Skeletal muscle satellite cell (primary cell): ENCODE measurements at regions not wholly inside any gene's neighbourhood (a gene's known extent, or its start where the extent isn't known, plus 50 kb on each side); places are given as distances from the start of the nearest gene placed in this dataset.

Experiments
- H3K27me3 ChIP-seq: 2 replicates; pipeline ENCODE4 v1.7.0; 2013; ENCODE audit warnings: low read length; ENCODE audit not compliant: control insufficient read depth, insufficient read depth
- H3K36me3 ChIP-seq: 2 replicates; pipeline ENCODE4 v1.7.0; 2013; ENCODE audit warnings: mild to moderate bottlenecking, control low read depth, low read length; ENCODE audit not compliant: insufficient read depth
- H3K4me1 ChIP-seq: 2 replicates; pipeline ENCODE4 v1.7.0; 2013; ENCODE audit warnings: low read length; ENCODE audit not compliant: control insufficient read depth, insufficient read depth
- H3K4me2 ChIP-seq: 2 replicates; pipeline ENCODE4 v1.7.0; 2013; ENCODE audit warnings: mild to moderate bottlenecking, low read length
- H3K4me3 ChIP-seq: 2 replicates; pipeline ENCODE4 v1.7.0; 2013; ENCODE audit warnings: low read length
- H3K9ac ChIP-seq: 2 replicates; pipeline ENCODE4 v1.7.0; 2013; ENCODE audit warnings: mild to moderate bottlenecking, low read depth, low read length, moderate library complexity
- H3K9me3 ChIP-seq: replicated peaks from 2 replicates; pipeline ENCODE4 v1.7.0; 2013; ENCODE audit warnings: mild to moderate bottlenecking, control low read depth, low read length

DNA sequence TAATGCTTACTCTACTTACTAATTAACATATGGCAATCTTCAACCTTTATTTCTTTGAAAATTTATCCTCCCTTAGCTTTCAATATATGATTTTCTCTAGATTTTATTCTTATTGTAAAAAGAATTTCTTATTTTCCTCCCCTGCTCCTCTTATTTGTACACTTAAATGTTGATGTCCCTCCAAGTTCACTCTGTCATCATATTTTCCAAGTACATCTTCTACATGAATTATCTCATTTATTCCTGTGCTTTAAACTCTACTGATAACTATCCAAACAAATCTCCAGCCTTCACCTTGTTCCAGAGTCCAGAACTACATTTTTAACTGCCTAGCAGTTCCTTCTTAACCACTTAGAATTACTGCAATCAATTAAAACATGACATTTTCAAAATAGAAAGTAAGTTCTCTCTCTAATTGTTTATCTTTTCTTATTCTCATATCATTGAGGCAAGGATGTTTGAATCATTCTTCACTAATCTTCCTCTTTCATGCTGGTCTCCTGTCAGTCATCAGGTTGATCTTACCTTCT is 261.6 kb upstream of the FAR2 start:
- Histone ChIP-seq H3K9me3 (no peaks in the 10 kb centered on the region), H3K27me3 (no peaks in the 10 kb centered on the region), H3K36me3 (no peaks in the 10 kb centered on the region), H3K4me2 (no peak overlapping the region), H3K4me1 (no peaks in the 10 kb centered on the region), H3K9ac (no peak overlapping the region), H3K4me3 (no peak overlapping the region)

DNA sequence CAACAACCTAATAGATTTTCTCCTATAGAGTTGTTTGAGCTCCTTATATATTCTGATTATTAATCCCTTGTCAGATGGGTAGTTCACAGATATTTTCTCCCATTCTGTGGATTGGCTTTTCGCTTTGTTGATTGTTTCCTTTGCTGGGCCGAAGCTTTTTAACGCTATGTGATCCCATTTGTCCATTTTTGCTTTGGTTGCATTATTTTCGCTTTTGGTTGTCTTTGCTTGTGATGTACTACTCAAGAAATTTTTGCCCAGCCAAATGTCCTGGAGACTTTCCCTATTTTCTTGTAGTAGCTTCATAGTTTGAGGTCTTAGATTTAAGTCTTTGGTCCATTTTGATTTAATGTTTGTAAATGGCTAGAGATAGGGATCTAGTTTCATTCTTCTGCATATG is 258.4 kb upstream of the FAR2 start:
- H3K27me3 ChIP-seq = no peaks in the 10 kb centered on the region
- no peaks in the 10 kb centered on the region for H3K9me3 ChIP-seq
- no peak overlapping the region for H3K4me3 ChIP-seq
- H3K4me2 ChIP-seq = no peak overlapping the region
- no peak overlapping the region for H3K9ac ChIP-seq
- H3K4me1 ChIP-seq = no peaks in the 10 kb centered on the region
- no peaks in the 10 kb centered on the region for H3K36me3 ChIP-seq

- no peak overlapping the region for H3K4me2 ChIP-seq
- no peaks in the 10 kb centered on the region for H3K9me3 ChIP-seq
- H3K4me3 ChIP-seq = no peak overlapping the region
- H3K4me1 ChIP-seq = no peaks in the 10 kb centered on the region
- no peaks in the 10 kb centered on the region for H3K27me3 ChIP-seq
- no peaks in the 10 kb centered on the region for H3K36me3 ChIP-seq
- H3K9ac ChIP-seq = no peak overlapping the region
Measured at GRCh38 chr12:28891126-28891525, 258.0 kb upstream of the FAR2 start.

GRCh38 chr12:28893365-28893764 is 255.7 kb upstream of the FAR2 start:
- H3K4me2 ChIP-seq = no peak overlapping the region
- H3K4me3 ChIP-seq = no peak overlapping the region
- no peaks in the 10 kb centered on the region for H3K4me1 ChIP-seq

GRCh38 chr12:28893856-28894255 is 255.2 kb upstream of the FAR2 start:
- H3K4me1 ChIP-seq = no peaks in the 10 kb centered on the region
- no peaks in the 10 kb centered on the region for H3K27me3 ChIP-seq
- no peak overlapping the region for H3K9ac ChIP-seq
- H3K36me3 ChIP-seq = no peaks in the 10 kb centered on the region
- H3K4me2 ChIP-seq = no peak overlapping the region
- H3K4me3 ChIP-seq = no peak overlapping the region
- H3K9me3 ChIP-seq = no peaks in the 10 kb centered on the region

More at GRCh38 chr12:28893365-28893764, 255.7 kb upstream of the FAR2 start:
- no peaks in the 10 kb centered on the region for H3K36me3 ChIP-seq
- H3K9ac ChIP-seq = no peak overlapping the region
- no peaks in the 10 kb centered on the region for H3K9me3 ChIP-seq
- no peaks in the 10 kb centered on the region for H3K27me3 ChIP-seq

DNA sequence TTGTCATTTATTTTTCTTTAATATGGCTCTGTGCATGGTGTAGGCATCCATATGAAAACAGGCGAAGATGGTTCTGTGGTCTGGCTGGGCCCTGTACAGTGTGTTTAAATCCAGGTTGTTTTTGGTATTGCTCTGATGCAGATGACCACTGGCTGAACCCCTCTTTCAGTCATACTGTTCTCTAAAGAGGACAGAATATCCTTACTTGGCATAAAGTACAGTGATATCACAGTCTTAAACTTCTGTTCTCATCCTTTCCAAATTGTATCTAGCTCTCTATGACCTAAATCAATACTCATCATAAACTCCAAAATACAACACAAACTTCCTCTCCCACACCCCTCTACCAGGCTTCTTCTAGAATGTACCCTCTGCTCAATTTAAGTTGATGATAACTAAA is 252.7 kb upstream of the FAR2 start:
- Histone ChIP-seq H3K9ac (no peak overlapping the region), H3K36me3 (no peaks in the 10 kb centered on the region), H3K9me3 (peaks cover 5% of the 10 kb centered on the region), H3K4me3 (no peak overlapping the region), H3K4me2 (no peak overlapping the region), H3K4me1 (peaks cover 9% of the 10 kb centered on the region), H3K27me3 (no peaks in the 10 kb centered on the region)

- H3K9me3 ChIP-seq = peaks cover 5% of the 10 kb centered on the region
- no peaks in the 10 kb centered on the region for H3K27me3 ChIP-seq
- H3K4me2 ChIP-seq = no peak overlapping the region
- H3K9ac ChIP-seq = no peak overlapping the region
- H3K4me3 ChIP-seq = no peak overlapping the region
- peaks cover 9% of the 10 kb centered on the region for H3K4me1 ChIP-seq
- H3K36me3 ChIP-seq = no peaks in the 10 kb centered on the region
Measured at GRCh38 chr12:28898038-28898437, 251.0 kb upstream of the FAR2 start.

DNA sequence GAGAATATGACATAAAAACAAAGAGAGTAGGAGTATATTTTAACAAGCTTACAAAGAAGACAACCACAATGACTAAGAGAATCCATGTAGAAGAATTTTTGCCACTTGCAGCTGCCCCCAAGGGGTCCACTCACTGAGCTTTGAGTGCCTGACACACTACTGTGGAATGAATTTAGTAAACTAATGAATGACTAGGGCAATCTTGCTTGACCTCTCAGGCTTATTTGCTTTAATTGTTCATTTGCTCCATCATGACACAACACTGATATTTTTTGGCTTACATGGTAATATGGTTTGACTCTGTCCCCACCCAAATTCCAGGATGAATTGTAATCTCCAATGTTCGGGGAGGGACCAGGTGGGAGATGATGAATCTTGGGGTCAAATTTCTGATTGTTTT is 249.1 kb upstream of the FAR2 start:
- Histone ChIP-seq H3K4me2 (no peak overlapping the region), H3K9ac (no peak overlapping the region), H3K4me3 (no peak overlapping the region), H3K27me3 (no peaks in the 10 kb centered on the region), H3K4me1 (peaks cover 10% of the 10 kb centered on the region), H3K9me3 (peaks cover 5% of the 10 kb centered on the region), H3K36me3 (no peaks in the 10 kb centered on the region)

- no peak overlapping the region for H3K4me3 ChIP-seq
- peaks cover 5% of the 10 kb centered on the region for H3K9me3 ChIP-seq
- H3K4me1 ChIP-seq = peaks cover 16% of the 10 kb centered on the region
- H3K36me3 ChIP-seq = no peaks in the 10 kb centered on the region
- no peak overlapping the region for H3K4me2 ChIP-seq
- H3K27me3 ChIP-seq = no peaks in the 10 kb centered on the region
- no peak overlapping the region for H3K9ac ChIP-seq
Measured at GRCh38 chr12:28905220-28905955, 243.7 kb upstream of the FAR2 start.

GRCh38 chr12:28908646-28909045 is 240.4 kb upstream of the FAR2 start:
- Histone ChIP-seq H3K27me3 (no peaks in the 10 kb centered on the region), H3K9me3 (no peaks in the 10 kb centered on the region), H3K4me2 (no peak overlapping the region), H3K4me3 (no peak overlapping the region), H3K4me1 (peaks cover 16% of the 10 kb centered on the region), H3K9ac (no peak overlapping the region), H3K36me3 (no peaks in the 10 kb centered on the region)

- H3K9me3 ChIP-seq = peaks cover 3% of the 10 kb centered on the region
- H3K36me3 ChIP-seq = no peaks in the 10 kb centered on the region
- H3K9ac ChIP-seq = no peak overlapping the region
- H3K4me2 ChIP-seq = peak overlapping the region; percentile 7
- H3K4me1 ChIP-seq = peaks cover 16% of the 10 kb centered on the region
- no peaks in the 10 kb centered on the region for H3K27me3 ChIP-seq
- H3K4me3 ChIP-seq = no peak overlapping the region
Measured at GRCh38 chr12:28909291-28909690, 239.8 kb upstream of the FAR2 start.

GRCh38 chr12:28925719-28926376 is 223.2 kb upstream of the FAR2 start:
- H3K9me3 ChIP-seq = no peaks in the 10 kb centered on the region
- no peak overlapping the region for H3K4me3 ChIP-seq
- H3K9ac ChIP-seq = no peak overlapping the region
- H3K27me3 ChIP-seq = no peaks in the 10 kb centered on the region
- no peak overlapping the region for H3K4me2 ChIP-seq
- H3K36me3 ChIP-seq = no peaks in the 10 kb centered on the region
- no peaks in the 10 kb centered on the region for H3K4me1 ChIP-seq
